HepG2 (cell line): ENCODE measurements at regions not wholly inside any gene's neighbourhood (a gene's known extent, or its start where the extent isn't known, plus 50 kb on each side); places are given as distances from the start of the nearest gene placed in this dataset.

Experiments
- ATAC-seq: fragments of 200-7000 bp; cut with Tn5 transposase; 3 replicates; pipeline ENCODE4 v1.9.1; 2020; ENCODE audit warnings: mild to moderate bottlenecking, moderate library complexity
- BruUV-seq: library from RNA; stranded (reverse); fragments of 400-500 nt; replicated peaks from 2 replicates; lab custom pipeline; 2021; lab: Mats Ljungman, UMichigan
- CTCF ChIA-PET: fragments of 300-600 bp; formaldehyde crosslinking; extraction: SDS; loops from one replicate; lab custom pipeline; 2021; ENCODE audit warnings: low total read pairs, inconsistent platforms, low intra/inter-chr PET ratio; lab: Yijun Ruan, JAX
- POLR2A ChIA-PET: fragments of 350-600 bp; sonication (Branson Sonifier 250); formaldehyde crosslinking; loops from one replicate; lab custom pipeline; 2020; ENCODE audit warnings: antibody characterized with exemption, inconsistent platforms; lab: Yijun Ruan, JAX
- DNase-seq: peaks from one replicate; pipeline ENCODE4 v3.0.0-alpha.2; 2015; ENCODE audit warnings: low spot score
- FAIRE-seq: peaks from 3 replicates; lab custom pipeline; 2011; peaks lifted over from hg19 to GRCh38; lab: Jason Lieb, UNC
- H2AFZ ChIP-seq: one replicate; pipeline ENCODE4 v1.6.1; 2011; ENCODE audit warnings: low read length, inconsistent platforms
- H3K27ac ChIP-seq: fragments of 300-600 bp; 3 replicates; pipeline ENCODE4 v1.8.0; 2011; ENCODE audit warnings: mixed run types, mild to moderate bottlenecking, mixed read lengths, low read length, inconsistent platforms; ENCODE audit not compliant: insufficient read depth; ENCODE audit errors: extremely low read length
- H3K27me3 ChIP-seq, 2 experiments: fragments of 200-600 bp in 1 of 2; 2 replicates in 1 of 2; 3 replicates in 1 of 2; pipeline versions ENCODE4 v1.6.0 to v1.8.0; 2011; ENCODE audit warnings: low read length in 2 of 2, mild to moderate bottlenecking in 2 of 2, moderate library complexity in 2 of 2, inconsistent platforms in 1 of 2; ENCODE audit not compliant: insufficient read depth in 2 of 2, control insufficient read depth in 1 of 2
- H3K36me3 ChIP-seq, 2 experiments: fragments of 200-600 bp in 1 of 2; replicated peaks in 1 of 2; 2 replicates in 1 of 2; 3 replicates in 1 of 2; pipeline versions ENCODE4 v1.5.1 to v1.8.0; 2011; ENCODE audit warnings: low read length in 2 of 2, inconsistent platforms in 1 of 2; ENCODE audit not compliant: insufficient read depth in 2 of 2, control insufficient read depth in 1 of 2
- H3K4me1 ChIP-seq: 2 replicates; pipeline ENCODE4 v1.5.1; 2012; ENCODE audit warnings: low read length, inconsistent platforms; ENCODE audit not compliant: insufficient read depth
- H3K4me2 ChIP-seq: 2 replicates; pipeline ENCODE4 v1.6.0; 2011; ENCODE audit warnings: low read depth, low read length, inconsistent platforms
- H3K4me3 ChIP-seq, 3 experiments: fragments of 200-600 bp in 1 of 3; sonication (generic), shearing (Covaris generic) in 1 of 3; replicated peaks in 1 of 3; 2 replicates each; pipeline ENCODE4 v1.5.1; 2011 to 2016; ENCODE audit warnings: low read length in 3 of 3, inconsistent platforms in 2 of 3, low read depth in 2 of 3, mild to moderate bottlenecking in 2 of 3, control low read depth in 1 of 3, mixed read lengths in 1 of 3; ENCODE audit not compliant: insufficient read depth in 1 of 3
- H3K79me2 ChIP-seq: one replicate; pipeline ENCODE4 v1.6.1; 2011; ENCODE audit warnings: low read length, inconsistent platforms; ENCODE audit not compliant: insufficient read depth
- H3K9ac ChIP-seq: 2 replicates; pipeline ENCODE4 v1.6.0; 2011; ENCODE audit warnings: mild to moderate bottlenecking, low read depth, low read length, inconsistent platforms; ENCODE audit not compliant: insufficient read depth
- H3K9me3 ChIP-seq: 2 replicates; pipeline ENCODE4 v1.5.1; 2012; ENCODE audit warnings: mild to moderate bottlenecking, low read length
- H4K20me1 ChIP-seq: 2 replicates; pipeline ENCODE4 v1.6.0; 2011; ENCODE audit warnings: inconsistent platforms, mild to moderate bottlenecking, low read length, moderate library complexity; ENCODE audit not compliant: insufficient read depth
- CBX2 ChIP-seq, 2 experiments: fragments of 200-600 bp in 1 of 2; sonication (generic); formaldehyde crosslinking in 1 of 2; IDR thresholded peaks; 2 replicates each; pipeline versions ENCODE4 v1.7.0 to v1.8.1; 2018 to 2022; ENCODE audit warnings: low read depth in 2 of 2, low read length in 1 of 2, mild to moderate bottlenecking in 1 of 2, missing genetic modification reagents in 1 of 2
- HNRNPLL ChIP-seq: fragments of 200-400 bp; formaldehyde crosslinking; IDR thresholded peaks from 2 replicates; pipeline ENCODE4 v1.6.1; 2017; ENCODE audit warnings: mild to moderate bottlenecking, low read depth, low read length; ENCODE audit not compliant: poor library complexity, severe bottlenecking
- POLR2G ChIP-seq: fragments of 200-400 bp; formaldehyde crosslinking; IDR thresholded peaks from 2 replicates; pipeline ENCODE4 v1.6.1; 2018; ENCODE audit warnings: mild to moderate bottlenecking, low read depth, low read length, moderate library complexity
- TFDP2 ChIP-seq: sonication (generic); formaldehyde crosslinking; IDR thresholded peaks from 2 replicates; pipeline ENCODE4 v1.4.0; 2020; ENCODE audit warnings: missing genetic modification reagents
- ZNF318 ChIP-seq: sonication (generic); formaldehyde crosslinking; IDR thresholded peaks from 2 replicates; pipeline ENCODE4 v1.4.0; 2020; ENCODE audit warnings: mild to moderate bottlenecking, missing genetic modification reagents
- ZNF569 ChIP-seq: sonication (generic); formaldehyde crosslinking; IDR thresholded peaks from 2 replicates; pipeline ENCODE4 v1.5.0; 2020; ENCODE audit warnings: mild to moderate bottlenecking, missing genetic modification reagents, moderate library complexity, borderline replicate concordance
- ZNF616 ChIP-seq: sonication (generic); formaldehyde crosslinking; IDR thresholded peaks from 2 replicates; pipeline ENCODE4 v1.5.0; 2020; ENCODE audit warnings: low read depth, mild to moderate bottlenecking, missing genetic modification reagents
- WGBS: methylation state at CpG from one replicate; pipeline ENCODE4 v1.1.6; 2017; ENCODE audit warnings: low lambda C conversion rate; 5-methylcytosine and 5-hydroxymethylcytosine counted together
- in situ Hi-C: cut with HindIII; loops from 2 replicates; pipeline ENCODE4 v1.10.0; 2017; ENCODE audit warnings: low pct_unique_long_range_greater_than_20kb; ENCODE audit not compliant: extremely low pct_ligation_motif_present
- intact Hi-C: fragments of 100-400 bp; cut with micrococcal nuclease; formaldehyde crosslinking; loops from one replicate; pipeline ENCODE4 v1.10.0; 2022; ENCODE audit not compliant: unreplicated experiment
- TF ChIP-seq, protein P1 (sequence below), 2 experiments: sonication (generic) in 1 of 2; formaldehyde crosslinking in 1 of 2; IDR thresholded peaks; 2 replicates each; pipeline versions ENCODE4 v1.5.1 to v1.6.1; 2011 to 2020; ENCODE audit warnings: borderline replicate concordance in 1 of 2, low read depth in 1 of 2, low read length in 1 of 2, mild to moderate bottlenecking in 1 of 2, missing genetic modification reagents in 1 of 2, moderate library complexity in 1 of 2

DNA sequence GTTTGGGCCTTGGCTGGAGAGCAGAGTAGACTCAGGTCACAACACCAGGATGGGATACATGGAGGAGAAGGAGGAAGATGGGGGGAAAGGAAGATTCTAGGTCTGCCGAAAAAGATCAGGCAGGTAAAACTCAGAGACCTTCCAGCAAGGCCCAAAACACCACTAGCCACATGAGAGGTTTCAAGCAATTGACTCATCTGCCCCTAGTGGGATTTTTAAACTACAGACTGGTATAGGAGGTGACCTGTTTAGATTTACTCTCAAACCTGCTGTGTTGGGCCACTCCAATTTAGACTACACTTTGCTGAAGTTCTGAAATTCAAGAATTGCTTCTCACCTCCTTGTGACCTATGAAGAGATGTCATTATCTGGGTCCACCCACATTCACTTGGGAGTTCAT, 236.9 kb upstream of the SASH1 start:
- ATAC-seq (no peak; the same call in 2 of the 3 replicates), FAIRE-seq (no peak), DNase-seq (no peak)
- H3K4me3 ChIP-seq = no peak overlapping the region
- no peaks in the 10 kb centered on the region for H4K20me1 ChIP-seq
- no peaks in the 10 kb centered on the region for H3K9me3 ChIP-seq
- ChIA-PET POLR2A (no interaction called here), CTCF (no interaction called here)
- BruUV-seq = no TSS peak
- intact Hi-C loops (no loop called here), in situ Hi-C loops (no loop called here)
- no peaks in the 10 kb centered on the region for H3K79me2 ChIP-seq
- H3K4me2 ChIP-seq = no peak overlapping the region
- 43% methylated on average over 1 of the region's 1 CpG for WGBS
- no peaks in the 10 kb centered on the region for H3K4me1 ChIP-seq
- H3K36me3 ChIP-seq = no peaks in the 10 kb centered on the region
- H3K27me3 ChIP-seq = no peaks in the 10 kb centered on the region
- no peak overlapping the region for H2AFZ ChIP-seq
- no peak overlapping the region for H3K27ac ChIP-seq
- no peak overlapping the region for H3K9ac ChIP-seq
- TF ChIP-seq HNRNPLL (no peak), ZNF616 (CRISPR knock-in tag) (no peak), POLR2G (no peak), ZNF318 (CRISPR knock-in tag) (no peak), ZNF569 (CRISPR knock-in tag) (no peak), TFDP2 (CRISPR knock-in tag) (no peak), CBX2 (IDR thresholded peaks at IDR 0.05; ENCODE audit: low read depth, low read length) (no peak), CBX2 (CRISPR knock-in tag; IDR thresholded peaks at IDR 0.05; ENCODE audit: low read depth) (no peak)
- TF ChIP-seq, protein P1, sequence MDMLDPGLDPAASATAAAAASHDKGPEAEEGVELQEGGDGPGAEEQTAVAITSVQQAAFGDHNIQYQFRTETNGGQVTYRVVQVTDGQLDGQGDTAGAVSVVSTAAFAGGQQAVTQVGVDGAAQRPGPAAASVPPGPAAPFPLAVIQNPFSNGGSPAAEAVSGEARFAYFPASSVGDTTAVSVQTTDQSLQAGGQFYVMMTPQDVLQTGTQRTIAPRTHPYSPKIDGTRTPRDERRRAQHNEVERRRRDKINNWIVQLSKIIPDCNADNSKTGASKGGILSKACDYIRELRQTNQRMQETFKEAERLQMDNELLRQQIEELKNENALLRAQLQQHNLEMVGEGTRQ (IDR thresholded peaks at IDR 0.05; ENCODE audit: low read depth, low read length) = no peak
- TF ChIP-seq, protein P1 (CRISPR knock-in tag; IDR thresholded peaks at IDR 0.05; ENCODE audit: borderline replicate concordance) = no peak
